Lower leg skin (tissue), 4 donors: ENCODE measurements at regions not wholly inside any gene's neighbourhood (a gene's known extent, or its start where the extent isn't known, plus 50 kb on each side); places are given as distances from the start of the nearest gene placed in this dataset.

Experiments used
- DNase-seq, 2 donors: peaks; one replicate each; pipeline ENCODE4 v3.0.0-alpha.2; 2019; ENCODE audit warnings: low spot score in 2 of 2
- H3K4me3 ChIP-seq: fragments of 200-600 bp; sonication (generic); 2 replicates; pipeline ENCODE4 v1.5.1; 2017; ENCODE audit warnings: mild to moderate bottlenecking, low read depth; ENCODE audit not compliant: poor library complexity, severe bottlenecking
- CTCF ChIP-seq, 3 donors: fragments of 450-650 bp; IDR thresholded peaks; one replicate each; pipeline ENCODE4 v1.5.1; 2016; ENCODE audit warnings: antibody characterized with exemption in 3 of 3, mild to moderate bottlenecking in 3 of 3, moderate library complexity in 2 of 3
- POLR2A ChIP-seq, 2 donors: fragments of 450-650 bp; IDR thresholded peaks; one replicate each; pipeline ENCODE4 v1.6.1; 2016 to 2017; ENCODE audit warnings: antibody characterized with exemption in 2 of 2, mild to moderate bottlenecking in 1 of 2, moderate library complexity in 1 of 2
- WGBS, 2 donors: methylation state at CpG; one replicate each; pipeline ENCODE4 v1.1.5; 2018; 5-methylcytosine and 5-hydroxymethylcytosine counted together
- intact Hi-C: fragments of 100-400 bp; cut with DNase I; formaldehyde crosslinking; loops from one replicate; pipeline ENCODE4 v1.15.0; 2023; ENCODE audit warnings: low total_unique reads

- DNase-seq = no peak
- TF ChIP-seq POLR2A (IDR thresholded peaks at IDR 0.05) (no peak), CTCF (IDR thresholded peaks at IDR 0.05) (no peak)
- intact Hi-C loops = no loop called here
- WGBS, 2 donors = 72 to 81% methylated on average over 6 of the region's 6 CpGs
- H3K4me3 ChIP-seq = no peak overlapping the region
Measured at GRCh38 chr9:96183751-96184150, 118.2 kb downstream of the HSD17B3 start.

GRCh38 chr9:96178153-96178552 is 123.8 kb downstream of the HSD17B3 start:
- no peak overlapping the region for H3K4me3 ChIP-seq
- intact Hi-C loops = no loop called here
- DNase-seq = no peak
- 90 to 93% methylated on average over 8 of the region's 8 CpGs for WGBS, 2 donors
- TF ChIP-seq CTCF (IDR thresholded peaks at IDR 0.05) (no peak), POLR2A (IDR thresholded peaks at IDR 0.05) (no peak)

GRCh38 chr9:96177719-96178028 is 124.3 kb downstream of the HSD17B3 start:
- WGBS, 2 donors = 71 to 82% methylated on average over 4 of the region's 4 CpGs
- no peak for TF ChIP-seq POLR2A (IDR thresholded peaks at IDR 0.05)
- TF ChIP-seq CTCF (IDR thresholded peaks at IDR 0.05) = no peak
- no peak for DNase-seq
- intact Hi-C loops = no loop called here
- no peak overlapping the region for H3K4me3 ChIP-seq

GRCh38 chr9:96177005-96177718 is 124.8 kb downstream of the HSD17B3 start:
- no peak for DNase-seq
- no peak for TF ChIP-seq POLR2A (IDR thresholded peaks at IDR 0.05)
- no peak for TF ChIP-seq CTCF (IDR thresholded peaks at IDR 0.05)
- intact Hi-C loops = no loop called here
- H3K4me3 ChIP-seq = no peak overlapping the region
- 58 to 64% methylated on average over 10 of the region's 10 CpGs for WGBS, 2 donors

GRCh38 chr9:96175796-96176195 is 126.2 kb downstream of the HSD17B3 start:
- TF ChIP-seq CTCF (IDR thresholded peaks at IDR 0.05) (no peak), POLR2A (IDR thresholded peaks at IDR 0.05) (no peak)
- no peak overlapping the region for H3K4me3 ChIP-seq
- intact Hi-C loops = no loop called here
- no peak for DNase-seq

- 93 to 97% methylated on average over 1 of the region's 1 CpG for WGBS, 2 donors
- TF ChIP-seq CTCF (IDR thresholded peaks at IDR 0.05) (no peak), POLR2A (IDR thresholded peaks at IDR 0.05) (no peak)
- no peak overlapping the region for H3K4me3 ChIP-seq
- no peak for DNase-seq
- intact Hi-C loops = no loop called here
Measured at GRCh38 chr9:96175001-96175400, 127.0 kb downstream of the HSD17B3 start.
